CD4-positive, CD25-positive, alpha-beta regulatory T cell (primary cell): ENCODE measurements at regions not wholly inside any gene's neighbourhood (a gene's known extent, or its start where the extent isn't known, plus 50 kb on each side); places are given as distances from the start of the nearest gene placed in this dataset.

ENCODE experiments used
- ATAC-seq, 2 donors: fragments of 150-1000 bp; cut with Tn5 transposase; one replicate each; pipeline ENCODE4 v1.10.0; 2021; ENCODE audit warnings: low read depth in 2 of 2, moderate number of reproducible peaks in 2 of 2, moderate library complexity in 1 of 2
- DNase-seq, 3 donors: peaks; one replicate each; pipeline versions ENCODE4 v3.0.0 to v3.0.0-alpha.2; 2012 to 2022; ENCODE audit warnings: mixed read lengths in 1 of 3
- H3K27ac ChIP-seq: one replicate; pipeline ENCODE4 v1.7.0; 2013; ENCODE audit warnings: mild to moderate bottlenecking, low read length; ENCODE audit not compliant: insufficient read depth, poor library complexity, severe bottlenecking
- H3K27me3 ChIP-seq: one replicate; pipeline ENCODE4 v1.7.0; 2013; ENCODE audit warnings: low read length; ENCODE audit not compliant: control insufficient read depth, insufficient read depth
- H3K36me3 ChIP-seq: one replicate; pipeline ENCODE4 v1.7.0; 2013; ENCODE audit warnings: mild to moderate bottlenecking, low read length, moderate library complexity; ENCODE audit not compliant: control insufficient read depth, insufficient read depth
- H3K4me1 ChIP-seq: 2 replicates; pipeline ENCODE4 v1.7.0; 2013; ENCODE audit warnings: mild to moderate bottlenecking, low read length; ENCODE audit not compliant: insufficient read depth, control insufficient read depth, poor library complexity, severe bottlenecking
- H3K4me3 ChIP-seq: one replicate; pipeline ENCODE4 v1.7.0; 2013; ENCODE audit warnings: low read depth, mild to moderate bottlenecking, low read length, moderate library complexity
- H3K9me3 ChIP-seq, 2 experiments: 1 replicate in 1 of 2; 2 replicates in 1 of 2; pipeline ENCODE4 v1.7.0; 2013; ENCODE audit warnings: low read length in 2 of 2, mild to moderate bottlenecking in 1 of 2, moderate library complexity in 1 of 2; ENCODE audit not compliant: control insufficient read depth in 2 of 2
- H3K27ac Mint-ChIP-seq, 3 donors: one replicate each; pipeline ENCODE4 v1.8.0; 2020 to 2022; ENCODE audit warnings: mild to moderate bottlenecking in 3 of 3, mixed read lengths in 3 of 3, moderate library complexity in 2 of 3
- H3K27me3 Mint-ChIP-seq: one replicate; pipeline ENCODE4 v1.8.0; 2022; ENCODE audit warnings: mild to moderate bottlenecking, mixed read lengths
- H3K36me3 Mint-ChIP-seq: one replicate; pipeline ENCODE4 v1.8.0; 2020; ENCODE audit warnings: mixed read lengths
- H3K4me1 Mint-ChIP-seq, 4 donors: one replicate each; pipeline ENCODE4 v1.8.0; 2020 to 2022; ENCODE audit warnings: mixed read lengths in 4 of 4, mild to moderate bottlenecking in 1 of 4
- H3K4me3 Mint-ChIP-seq, 4 donors: one replicate each; pipeline ENCODE4 v1.8.0; 2020 to 2022; ENCODE audit warnings: mild to moderate bottlenecking in 4 of 4, mixed read lengths in 4 of 4, moderate library complexity in 3 of 4
- H3K9me3 Mint-ChIP-seq, 7 donors: one replicate each; pipeline ENCODE4 v1.8.0; 2020 to 2022; ENCODE audit warnings: mixed read lengths in 7 of 7, mild to moderate bottlenecking in 3 of 7, moderate library complexity in 2 of 7

DNA sequence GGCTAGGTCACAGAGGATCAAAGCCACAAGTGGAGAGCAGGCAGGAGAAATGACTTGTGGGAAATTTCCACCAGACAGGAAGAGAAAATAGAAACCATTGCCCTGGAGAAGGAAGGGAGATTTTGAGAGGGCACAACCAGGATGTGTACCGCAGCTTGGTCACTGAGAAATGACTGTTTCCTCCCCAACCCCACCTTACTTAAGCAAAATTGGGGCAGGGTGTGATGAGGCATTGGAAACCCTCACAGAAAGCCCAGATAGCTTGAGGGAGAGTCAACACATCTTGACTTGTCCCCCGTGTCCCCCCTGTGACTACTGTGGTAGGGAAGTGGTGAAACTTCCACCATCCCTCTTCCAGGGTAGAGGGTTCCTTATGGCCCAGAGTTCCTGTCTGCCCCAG is 113.5 kb upstream of the FAM20A start:
- Histone ChIP-seq H3K27me3 (no peaks in the 10 kb centered on the region), H3K27ac (no peak overlapping the region), H3K4me1 (no peaks in the 10 kb centered on the region), H3K36me3 (no peaks in the 10 kb centered on the region), H3K9me3 (no peaks in the 10 kb centered on the region), H3K4me3 (no peak overlapping the region)
- no peak for DNase-seq
- Mint-ChIP-seq H3K27ac (no peak overlapping the region), H3K36me3 (no peaks in the 10 kb centered on the region), H3K27me3 (peaks cover 23% of the 10 kb centered on the region), H3K4me1 (no peaks in the 10 kb centered on the region), H3K4me3 (no peak overlapping the region), H3K9me3 (peaks cover 0 to 5% (median 0%) of the 10 kb centered on the region in 7 donors)
- no peak for ATAC-seq

DNA sequence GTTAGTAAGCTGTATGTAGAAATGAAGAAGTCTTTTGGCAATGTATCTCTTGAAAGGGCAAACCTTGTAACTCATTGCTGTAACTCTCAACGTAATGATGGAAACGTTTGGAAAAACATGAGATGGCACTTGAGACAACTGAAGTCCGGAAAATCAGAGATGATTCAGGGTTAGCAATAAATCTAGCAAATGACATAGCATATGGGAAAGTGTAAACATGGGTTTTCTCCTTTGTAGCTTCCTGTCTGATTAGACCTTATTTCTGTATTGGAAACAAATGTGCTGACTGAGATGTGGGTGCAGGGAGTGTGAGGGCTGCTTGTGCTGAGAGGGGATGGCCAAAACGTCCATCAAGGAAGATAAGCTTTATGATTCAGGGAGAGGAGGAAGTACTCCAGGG is 110.7 kb upstream of the FAM20A start:
- H3K27me3 ChIP-seq = no peaks in the 10 kb centered on the region
- peaks cover 26% of the 10 kb centered on the region for H3K27me3 Mint-ChIP-seq
- no peaks in the 10 kb centered on the region for H3K4me1 Mint-ChIP-seq
- no peaks in the 10 kb centered on the region for H3K4me1 ChIP-seq
- H3K36me3 ChIP-seq = no peaks in the 10 kb centered on the region
- no peak overlapping the region for H3K27ac ChIP-seq
- DNase-seq (no peak), ATAC-seq (no peak)
- H3K9me3 Mint-ChIP-seq = peaks cover 0 to 5% (median 1%) of the 10 kb centered on the region in 7 donors
- no peak overlapping the region for H3K27ac Mint-ChIP-seq
- H3K4me3 ChIP-seq = no peak overlapping the region
- H3K36me3 Mint-ChIP-seq = no peaks in the 10 kb centered on the region
- H3K9me3 ChIP-seq = no peaks in the 10 kb centered on the region
- no peak overlapping the region for H3K4me3 Mint-ChIP-seq

DNA sequence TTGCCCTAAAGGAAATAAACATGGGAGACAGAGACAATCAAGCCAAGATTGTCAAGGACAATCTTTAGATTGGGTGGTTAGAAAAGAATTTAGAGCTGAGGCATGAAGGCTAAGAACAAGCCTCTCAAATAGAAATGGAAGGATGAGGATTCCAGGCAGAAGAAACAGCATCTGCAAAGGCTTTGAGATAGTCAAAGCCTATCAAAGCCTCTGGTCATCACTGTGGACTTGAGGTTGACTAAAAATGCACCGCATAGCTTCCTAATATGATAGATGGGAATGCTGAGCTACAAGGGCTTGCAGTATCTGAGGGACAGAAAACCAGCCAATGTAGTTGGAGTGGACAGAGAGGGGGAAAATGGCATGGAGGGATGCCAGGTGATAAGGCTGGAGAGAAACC is 109.8 kb upstream of the FAM20A start:
- Mint-ChIP-seq H3K9me3 (peaks cover 0 to 5% (median 1%) of the 10 kb centered on the region in 7 donors), H3K4me1 (no peaks in the 10 kb centered on the region), H3K4me3 (no peak overlapping the region), H3K27me3 (peaks cover 17% of the 10 kb centered on the region), H3K36me3 (no peaks in the 10 kb centered on the region), H3K27ac (no peak overlapping the region)
- Histone ChIP-seq H3K4me3 (no peak overlapping the region), H3K4me1 (no peaks in the 10 kb centered on the region), H3K36me3 (no peaks in the 10 kb centered on the region), H3K27ac (no peak overlapping the region), H3K27me3 (no peaks in the 10 kb centered on the region), H3K9me3 (no peaks in the 10 kb centered on the region)
- ATAC-seq (no peak), DNase-seq (no peak)

DNA sequence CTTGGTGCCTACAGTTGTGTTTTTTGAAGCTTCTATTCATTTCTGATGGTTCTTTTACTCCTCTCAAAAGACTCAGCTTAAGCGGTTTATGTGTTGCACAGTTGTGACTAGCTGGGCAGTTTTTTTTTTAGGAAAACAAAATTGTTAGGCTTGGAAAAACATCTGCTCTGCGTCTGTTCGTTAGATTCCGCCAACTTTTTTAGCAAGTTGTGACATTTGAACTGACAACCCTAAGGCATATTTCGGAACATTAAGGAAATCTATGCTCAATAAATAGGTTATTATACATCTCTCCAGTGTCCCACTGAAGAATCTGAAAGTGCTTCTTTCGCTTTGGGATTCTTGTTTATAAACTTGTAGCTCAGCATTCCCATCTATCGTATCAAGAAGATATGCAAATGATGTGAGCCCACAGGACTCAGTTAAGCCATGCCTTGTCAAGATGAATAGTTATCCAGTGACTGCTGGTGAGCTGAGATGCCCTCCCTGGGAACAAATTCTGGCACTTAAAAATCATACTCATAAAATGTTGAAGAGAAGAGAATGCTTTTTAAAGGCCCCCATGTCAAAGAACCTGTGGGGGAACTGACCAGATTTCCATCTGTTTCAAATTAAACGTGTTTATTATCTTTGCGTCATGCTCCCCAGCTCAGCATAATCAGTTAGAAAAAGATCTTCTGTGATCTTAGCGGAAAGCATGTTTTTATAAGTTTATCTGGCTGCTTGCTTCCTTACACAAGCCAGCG is 109.0 kb upstream of the FAM20A start:
- Histone ChIP-seq H3K27ac (no peak overlapping the region), H3K9me3 (no peaks in the 10 kb centered on the region), H3K27me3 (no peaks in the 10 kb centered on the region), H3K4me3 (no peak overlapping the region), H3K4me1 (no peaks in the 10 kb centered on the region), H3K36me3 (no peaks in the 10 kb centered on the region)
- DNase-seq = no peak
- peaks cover 0 to 5% (median 1%) of the 10 kb centered on the region in 7 donors for H3K9me3 Mint-ChIP-seq
- H3K27ac Mint-ChIP-seq = no peak overlapping the region
- H3K4me3 Mint-ChIP-seq = no peak overlapping the region
- no peaks in the 10 kb centered on the region for H3K36me3 Mint-ChIP-seq
- H3K4me1 Mint-ChIP-seq = no peaks in the 10 kb centered on the region
- no peak for ATAC-seq
- peaks cover 17% of the 10 kb centered on the region for H3K27me3 Mint-ChIP-seq

DNA sequence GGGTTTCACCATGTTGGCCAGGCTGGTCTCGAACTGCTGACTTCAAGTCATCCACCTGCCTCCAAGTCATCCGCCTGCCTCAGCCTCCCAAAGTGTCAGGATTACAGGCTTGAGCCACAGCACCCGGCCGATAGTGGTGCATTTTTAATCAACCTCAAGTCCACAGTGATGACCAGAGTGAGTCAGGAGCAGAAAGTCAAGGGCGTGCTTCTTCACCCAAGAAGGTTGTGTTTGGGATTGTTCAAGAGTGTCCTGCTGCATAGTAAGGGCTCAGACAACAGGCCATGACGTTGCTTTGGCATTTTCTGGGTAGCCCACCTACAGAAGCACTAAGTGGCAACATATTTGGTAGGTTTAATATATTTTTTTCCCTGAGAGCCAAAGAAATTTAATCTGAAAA is 108.3 kb upstream of the FAM20A start:
- Histone ChIP-seq H3K27ac (no peak overlapping the region), H3K9me3 (no peaks in the 10 kb centered on the region), H3K4me3 (no peak overlapping the region), H3K36me3 (no peaks in the 10 kb centered on the region), H3K27me3 (no peaks in the 10 kb centered on the region), H3K4me1 (no peaks in the 10 kb centered on the region)
- DNase-seq (no peak), ATAC-seq (no peak)
- H3K4me1 Mint-ChIP-seq = no peaks in the 10 kb centered on the region
- H3K27ac Mint-ChIP-seq = no peak overlapping the region
- no peak overlapping the region for H3K4me3 Mint-ChIP-seq
- peaks cover 0 to 5% (median under 1%) of the 10 kb centered on the region in 7 donors for H3K9me3 Mint-ChIP-seq
- peaks cover 17% of the 10 kb centered on the region for H3K27me3 Mint-ChIP-seq
- no peaks in the 10 kb centered on the region for H3K36me3 Mint-ChIP-seq

DNA sequence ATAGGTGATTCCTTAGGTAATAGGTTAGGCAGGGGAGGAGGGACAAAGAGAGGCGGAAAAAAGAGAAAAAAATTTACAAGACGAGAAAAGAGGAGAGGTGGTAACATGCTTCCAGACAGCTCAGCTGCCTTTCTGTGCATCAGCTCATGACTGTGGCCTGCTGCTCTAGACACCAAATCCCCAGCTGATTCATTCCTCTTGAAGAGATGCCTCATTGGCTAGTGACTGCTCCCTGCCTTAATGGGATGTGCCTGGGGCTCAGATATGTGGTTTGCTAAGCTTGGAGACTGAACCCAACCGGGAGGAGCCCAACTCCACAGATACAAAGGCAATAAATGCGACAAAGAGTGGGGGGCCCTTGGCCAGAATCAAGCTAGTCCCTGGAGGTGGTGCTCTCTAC is 105.9 kb upstream of the FAM20A start:
- no peak overlapping the region for H3K4me3 ChIP-seq
- peaks cover 12% of the 10 kb centered on the region for H3K27me3 Mint-ChIP-seq
- H3K36me3 ChIP-seq = no peaks in the 10 kb centered on the region
- H3K4me1 ChIP-seq = no peaks in the 10 kb centered on the region
- no peaks in the 10 kb centered on the region for H3K27me3 ChIP-seq
- DNase-seq (no peak), ATAC-seq (no peak)
- no peaks in the 10 kb centered on the region for H3K4me1 Mint-ChIP-seq
- H3K9me3 ChIP-seq = no peaks in the 10 kb centered on the region
- peaks cover 0 to 5% (median 0%) of the 10 kb centered on the region in 7 donors for H3K9me3 Mint-ChIP-seq
- H3K27ac Mint-ChIP-seq = no peak overlapping the region
- no peaks in the 10 kb centered on the region for H3K36me3 Mint-ChIP-seq
- no peak overlapping the region for H3K27ac ChIP-seq
- no peak overlapping the region for H3K4me3 Mint-ChIP-seq

DNA sequence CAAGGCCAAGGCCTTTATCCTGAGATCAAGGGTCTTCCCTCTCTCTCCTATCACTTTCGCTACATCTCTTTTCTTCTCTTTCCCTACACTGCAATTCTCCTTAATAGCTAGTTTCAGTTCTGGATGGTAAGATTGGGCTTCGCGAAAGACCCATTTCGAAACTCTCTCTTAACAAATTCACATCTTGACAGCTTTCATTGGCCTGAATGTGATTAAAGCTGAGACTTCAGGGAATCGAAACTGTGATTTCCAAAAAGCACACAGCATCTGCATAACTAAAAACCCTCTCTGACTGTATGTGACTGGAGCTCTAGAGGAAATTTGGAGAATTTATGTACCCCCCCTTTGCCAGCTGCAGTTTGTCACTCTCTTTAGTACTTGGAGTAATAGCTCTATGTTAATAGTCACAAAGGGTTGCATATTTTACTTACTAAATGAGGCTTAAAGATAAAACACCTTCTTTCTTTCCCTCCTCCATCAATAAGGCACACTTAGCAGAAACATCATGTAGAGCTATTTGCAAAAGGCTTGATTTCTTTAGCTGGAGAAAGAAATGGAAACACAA is 105.3 kb upstream of the FAM20A start:
- H3K4me3 Mint-ChIP-seq = no peak overlapping the region
- no peak overlapping the region for H3K27ac Mint-ChIP-seq
- H3K36me3 Mint-ChIP-seq = no peaks in the 10 kb centered on the region
- Histone ChIP-seq H3K36me3 (no peaks in the 10 kb centered on the region), H3K4me3 (no peak overlapping the region), H3K27ac (no peak overlapping the region), H3K27me3 (no peaks in the 10 kb centered on the region), H3K4me1 (no peaks in the 10 kb centered on the region), H3K9me3 (no peaks in the 10 kb centered on the region)
- H3K4me1 Mint-ChIP-seq = no peaks in the 10 kb centered on the region
- peaks cover 0 to 5% (median 0%) of the 10 kb centered on the region in 7 donors for H3K9me3 Mint-ChIP-seq
- ATAC-seq (no peak), DNase-seq (no peak)
- H3K27me3 Mint-ChIP-seq = peaks cover 9% of the 10 kb centered on the region

DNA sequence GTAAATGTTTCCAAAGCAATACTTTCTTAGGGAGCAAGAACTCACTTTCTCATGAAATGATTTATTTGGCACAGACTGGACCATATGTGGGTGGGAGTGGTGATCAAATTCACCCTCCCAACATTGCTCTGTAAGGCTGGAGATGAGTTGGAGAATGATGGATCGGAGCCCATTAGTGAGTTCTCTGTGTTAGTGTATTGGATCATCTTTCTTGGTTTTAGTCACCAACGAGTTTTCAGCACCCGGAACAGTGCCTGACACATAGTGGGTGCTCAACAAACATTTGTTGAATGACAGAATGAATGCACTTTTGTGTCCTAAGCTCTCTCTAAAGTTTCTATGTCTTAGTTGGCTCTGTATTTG is 104.5 kb upstream of the FAM20A start:
- Mint-ChIP-seq H3K4me3 (no peak overlapping the region), H3K27me3 (peaks cover 4% of the 10 kb centered on the region), H3K27ac (no peak overlapping the region), H3K36me3 (no peaks in the 10 kb centered on the region), H3K4me1 (no peaks in the 10 kb centered on the region), H3K9me3 (peaks cover 0 to 4% (median under 1%) of the 10 kb centered on the region in 7 donors)
- H3K36me3 ChIP-seq = no peaks in the 10 kb centered on the region
- H3K4me3 ChIP-seq = no peak overlapping the region
- no peaks in the 10 kb centered on the region for H3K27me3 ChIP-seq
- H3K27ac ChIP-seq = no peak overlapping the region
- no peaks in the 10 kb centered on the region for H3K9me3 ChIP-seq
- DNase-seq (no peak), ATAC-seq (no peak)
- H3K4me1 ChIP-seq = no peaks in the 10 kb centered on the region
